Retinal pigment epithelial cell (primary cell): ENCODE measurements at regions not wholly inside any gene's neighbourhood (a gene's known extent, or its start where the extent isn't known, plus 50 kb on each side); places are given as distances from the start of the nearest gene placed in this dataset.

Experiments
- DNase-seq: peaks from one replicate; pipeline ENCODE4 v3.0.0-alpha.2; 2010; ENCODE audit warnings: low read depth
- H3K4me3 ChIP-seq: 2 replicates; pipeline ENCODE4 v1.5.1; 2011; ENCODE audit warnings: mild to moderate bottlenecking, low read length, control low read depth, moderate library complexity
- CTCF ChIP-seq: conservative IDR thresholded peaks from 2 replicates; pipeline ENCODE4 v1.5.1; 2011; ENCODE audit warnings: low read depth, low read length, control low read depth, inconsistent platforms

DNA sequence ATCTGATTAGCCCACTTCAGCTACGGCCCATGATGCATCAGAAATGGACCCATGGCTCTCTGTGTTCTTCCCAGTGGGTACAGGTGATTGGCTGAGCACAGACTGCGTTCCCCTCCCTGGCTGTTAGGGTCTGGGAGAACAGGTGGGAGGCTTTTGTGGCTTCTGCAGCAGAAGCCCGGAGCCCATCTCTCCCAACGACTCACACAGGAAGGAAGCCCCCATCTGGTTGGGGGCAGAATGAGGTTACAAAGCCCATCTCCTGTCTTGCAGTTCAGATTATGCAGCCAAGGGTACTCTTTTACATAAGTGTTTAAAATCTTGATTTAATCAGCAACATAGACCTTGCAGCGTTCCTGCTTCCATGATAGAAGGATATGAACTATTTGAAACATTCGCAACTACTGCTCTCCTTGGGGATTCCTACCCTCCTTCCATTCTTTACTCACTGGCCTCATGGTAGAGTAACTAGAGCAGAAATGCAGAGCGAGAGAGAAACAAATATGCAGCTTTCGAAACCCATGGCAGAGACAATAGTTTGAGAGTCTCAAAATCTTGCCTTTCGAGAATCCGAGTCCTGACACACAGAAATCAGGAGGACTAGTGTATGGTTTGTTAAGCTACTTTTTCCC is 291.3 kb downstream of the TLE3 start:
- DNase-seq: no peak
- H3K4me3 ChIP-seq: no peak overlapping the region
- no peak for TF ChIP-seq CTCF

DNA sequence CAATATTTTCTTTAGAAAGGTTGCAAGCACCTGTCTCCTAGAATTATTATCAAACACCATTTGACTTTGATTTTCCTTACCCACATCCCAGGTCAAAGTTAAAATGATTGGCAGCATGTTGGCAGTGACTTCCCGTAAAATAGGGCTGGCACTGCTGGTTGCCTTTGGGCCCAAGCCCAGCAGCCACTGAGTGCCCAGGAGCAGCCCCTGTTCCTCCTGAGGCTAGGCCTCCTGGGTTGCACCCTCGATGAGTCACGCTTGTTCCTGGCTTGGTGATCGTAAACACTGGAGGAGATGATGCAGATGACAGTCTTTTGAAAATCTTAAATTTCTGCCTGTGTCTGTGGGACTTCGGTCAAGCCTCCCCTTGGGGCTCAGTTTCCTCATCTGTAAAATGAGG is 290.0 kb downstream of the TLE3 start:
- no peak for TF ChIP-seq CTCF
- no peak for DNase-seq
- no peak overlapping the region for H3K4me3 ChIP-seq

- no peak for DNase-seq
- TF ChIP-seq CTCF: no peak
- H3K4me3 ChIP-seq: no peak overlapping the region
These were observed 289.0 kb downstream of the TLE3 start for GRCh38 chr15:69808756-69809155.

DNA sequence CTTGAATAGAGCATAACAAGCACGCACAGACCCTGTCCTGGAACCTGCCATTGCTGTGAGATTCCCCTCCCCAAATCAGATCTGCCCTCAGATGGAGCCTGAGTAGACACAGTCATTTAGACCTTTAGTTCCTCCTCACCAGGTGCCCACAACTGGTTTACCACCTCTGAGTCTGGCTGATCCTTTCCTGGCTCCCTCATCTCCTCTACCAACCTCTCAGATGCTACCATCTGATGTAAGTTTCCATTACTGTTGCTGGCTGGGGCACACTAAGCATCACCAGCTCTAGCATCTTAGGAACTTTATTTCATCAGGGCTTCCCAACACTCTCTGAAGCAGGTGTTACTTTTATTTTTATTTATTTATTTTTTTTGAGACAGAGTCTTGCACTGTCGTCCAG is 288.3 kb downstream of the TLE3 start:
- no peak for TF ChIP-seq CTCF
- H3K4me3 ChIP-seq: no peak overlapping the region
- DNase-seq: no peak

DNA sequence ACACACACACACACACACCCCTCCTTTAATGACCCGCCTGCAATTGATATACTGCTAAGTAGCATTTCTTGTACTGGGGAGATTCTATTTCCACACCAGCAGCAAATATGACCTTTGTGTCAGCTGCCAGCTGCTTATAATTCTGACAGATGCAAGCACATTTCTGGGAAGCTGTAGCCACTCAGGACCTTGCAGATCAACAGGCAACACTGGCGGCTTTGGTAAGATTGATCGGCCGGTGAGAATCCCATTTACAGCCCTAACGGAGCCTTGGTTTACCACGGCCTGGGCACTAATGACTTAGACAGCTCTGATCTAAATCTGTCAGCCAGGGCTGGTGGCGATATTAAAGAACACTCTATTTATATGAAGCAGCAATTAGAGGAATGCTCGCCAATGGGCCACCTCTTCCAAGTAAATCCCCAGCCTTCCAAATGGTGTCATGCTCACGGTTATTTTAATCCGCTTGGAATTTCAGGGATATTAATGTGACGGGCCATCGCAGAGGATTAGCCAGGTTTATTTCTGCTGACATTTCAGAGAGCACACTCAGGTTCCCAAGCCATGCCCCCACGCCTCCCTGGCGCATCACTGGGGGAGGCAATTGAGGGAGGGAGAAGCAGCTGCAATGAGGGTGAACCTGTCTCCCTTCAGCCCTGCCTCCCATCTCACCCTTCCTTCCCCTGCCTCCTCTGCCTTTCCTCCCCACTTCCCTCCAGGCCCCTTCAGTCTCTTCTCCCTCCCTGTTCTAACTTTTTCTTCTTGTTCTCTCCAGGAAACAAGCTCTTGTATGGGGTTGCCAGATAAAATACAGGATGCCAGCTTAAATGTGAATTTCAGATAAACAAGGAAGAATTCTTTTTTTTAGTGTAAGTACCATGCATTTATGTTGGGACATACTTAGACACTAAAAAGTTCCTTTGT is 287.0 kb downstream of the TLE3 start:
- DNase-seq: peak; percentile 85
- TF ChIP-seq CTCF: no peak
- no peak overlapping the region for H3K4me3 ChIP-seq

DNA sequence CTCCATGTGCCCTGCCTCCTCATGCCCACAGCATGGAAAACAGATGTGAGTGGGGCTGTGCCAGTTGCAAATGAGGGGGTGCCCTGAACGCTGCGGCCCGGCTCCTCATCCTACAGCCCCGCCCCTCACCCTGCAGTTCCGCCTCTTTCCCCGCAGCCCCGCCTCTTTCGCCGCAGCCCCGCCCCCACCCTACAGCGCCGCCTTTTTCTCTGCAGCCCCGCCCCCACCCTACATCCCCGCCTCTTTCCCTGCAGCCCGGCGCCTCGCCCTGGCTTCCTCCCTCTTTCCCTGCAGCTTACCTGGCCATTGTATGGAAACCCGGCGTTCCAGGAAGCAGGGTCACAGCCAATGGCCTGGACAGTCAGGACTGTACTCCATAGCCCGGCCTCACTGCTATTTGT is 284.9 kb downstream of the TLE3 start:
- TF ChIP-seq CTCF: no peak
- no peak overlapping the region for H3K4me3 ChIP-seq
- no peak for DNase-seq

DNA sequence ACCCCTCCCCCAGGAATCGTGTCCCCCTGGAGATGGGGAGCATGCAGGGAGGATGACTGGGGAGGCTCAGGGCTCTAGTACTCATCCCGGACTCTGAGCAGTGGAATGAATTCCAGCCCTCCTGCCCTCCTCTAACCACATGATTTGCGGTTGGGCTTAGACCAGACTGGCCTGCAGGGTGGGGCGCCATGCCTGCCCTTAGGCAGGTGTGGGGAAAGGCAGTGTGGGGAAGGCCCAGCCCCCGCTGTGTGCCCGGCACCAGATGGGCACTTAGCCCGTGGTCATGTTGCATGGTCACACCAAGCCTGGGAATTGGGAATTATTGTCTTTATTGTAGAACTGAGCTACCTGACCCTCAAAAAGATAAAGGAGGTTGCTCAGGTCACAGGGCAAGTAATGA is 283.8 kb downstream of the TLE3 start:
- DNase-seq: no peak
- no peak for TF ChIP-seq CTCF
- no peak overlapping the region for H3K4me3 ChIP-seq
